ENCODE measurements at regions not wholly inside any gene's neighbourhood (a gene's known extent, or its start where the extent isn't known, plus 50 kb on each side); places are given as distances from the start of the nearest gene placed in this dataset.
"Not testable (repeated sequence)": the region's sequence is repeated elsewhere in the genome, so short reads cannot be mapped to it uniquely, and the experiment has no call there.

DNA sequence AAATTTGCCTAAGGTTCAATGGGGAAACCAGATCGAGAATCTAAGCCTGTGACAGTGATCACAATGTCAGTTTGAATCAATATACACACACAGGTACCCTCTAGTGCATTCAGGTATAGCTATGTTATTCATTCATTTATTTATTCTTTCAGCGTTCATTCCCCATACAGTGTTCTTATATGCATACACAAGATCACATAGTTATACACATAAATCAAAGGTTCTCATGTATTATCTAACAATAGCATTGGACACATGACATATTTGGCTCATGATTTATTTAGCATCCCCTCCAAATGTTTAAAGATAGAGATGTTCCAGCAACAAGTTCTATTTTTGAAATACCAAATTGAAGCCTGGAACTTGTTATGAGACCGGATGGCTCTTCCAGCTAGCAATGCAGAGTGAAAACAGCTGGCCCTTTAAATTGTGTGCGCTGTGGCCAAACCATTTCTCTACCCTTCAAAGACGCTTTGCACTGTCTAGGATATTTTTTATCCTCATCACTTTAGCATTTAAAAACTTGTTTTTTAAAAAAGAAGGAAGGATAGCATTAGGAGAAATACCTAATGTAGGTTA lies 131.0 kb downstream of the ATXN3L start (continued):
- TF ChIP-seq, protein P1, sequence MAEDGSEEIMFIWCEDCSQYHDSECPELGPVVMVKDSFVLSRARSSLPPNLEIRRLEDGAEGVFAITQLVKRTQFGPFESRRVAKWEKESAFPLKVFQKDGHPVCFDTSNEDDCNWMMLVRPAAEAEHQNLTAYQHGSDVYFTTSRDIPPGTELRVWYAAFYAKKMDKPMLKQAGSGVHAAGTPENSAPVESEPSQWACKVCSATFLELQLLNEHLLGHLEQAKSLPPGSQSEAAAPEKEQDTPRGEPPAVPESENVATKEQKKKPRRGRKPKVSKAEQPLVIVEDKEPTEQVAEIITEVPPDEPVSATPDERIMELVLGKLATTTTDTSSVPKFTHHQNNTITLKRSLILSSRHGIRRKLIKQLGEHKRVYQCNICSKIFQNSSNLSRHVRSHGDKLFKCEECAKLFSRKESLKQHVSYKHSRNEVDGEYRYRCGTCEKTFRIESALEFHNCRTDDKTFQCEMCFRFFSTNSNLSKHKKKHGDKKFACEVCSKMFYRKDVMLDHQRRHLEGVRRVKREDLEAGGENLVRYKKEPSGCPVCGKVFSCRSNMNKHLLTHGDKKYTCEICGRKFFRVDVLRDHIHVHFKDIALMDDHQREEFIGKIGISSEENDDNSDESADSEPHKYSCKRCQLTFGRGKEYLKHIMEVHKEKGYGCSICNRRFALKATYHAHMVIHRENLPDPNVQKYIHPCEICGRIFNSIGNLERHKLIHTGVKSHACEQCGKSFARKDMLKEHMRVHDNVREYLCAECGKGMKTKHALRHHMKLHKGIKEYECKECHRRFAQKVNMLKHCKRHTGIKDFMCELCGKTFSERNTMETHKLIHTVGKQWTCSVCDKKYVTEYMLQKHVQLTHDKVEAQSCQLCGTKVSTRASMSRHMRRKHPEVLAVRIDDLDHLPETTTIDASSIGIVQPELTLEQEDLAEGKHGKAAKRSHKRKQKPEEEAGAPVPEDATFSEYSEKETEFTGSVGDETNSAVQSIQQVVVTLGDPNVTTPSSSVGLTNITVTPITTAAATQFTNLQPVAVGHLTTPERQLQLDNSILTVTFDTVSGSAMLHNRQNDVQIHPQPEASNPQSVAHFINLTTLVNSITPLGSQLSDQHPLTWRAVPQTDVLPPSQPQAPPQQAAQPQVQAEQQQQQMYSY (CRISPR knock-in tag; IDR thresholded peaks at IDR 0.05): no peak
- no peak for TF ChIP-seq FOXP1 (CRISPR knock-in tag; IDR thresholded peaks at IDR 0.05; ENCODE audit: borderline replicate concordance)

DNA sequence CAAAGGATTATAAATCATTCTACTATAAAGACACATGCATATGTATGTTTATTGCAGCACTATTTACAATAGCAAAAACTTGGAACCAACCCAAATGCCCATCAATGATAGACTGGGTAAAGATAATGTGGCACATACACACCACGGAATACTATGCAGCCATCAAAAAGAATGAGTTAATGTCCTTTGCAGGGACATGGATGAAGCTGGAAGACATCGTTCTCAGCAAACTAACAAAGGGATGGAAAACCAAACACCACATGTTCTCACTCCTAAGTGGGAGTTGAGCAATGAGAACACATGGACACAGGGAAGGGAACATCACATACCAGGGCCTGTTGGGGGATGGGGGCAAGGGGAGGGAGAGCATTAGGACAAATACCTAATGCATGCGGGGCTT lies 133.2 kb downstream of the ATXN3L start:
- H3K4me1 Mint-ChIP-seq; H3K27ac Mint-ChIP-seq; CTCF ChIA-PET; H3K36me3 Mint-ChIP-seq; H3K27me3 Mint-ChIP-seq (ENCODE audit: low read depth); POLR2A ChIA-PET; H3K9me3 Mint-ChIP-seq; ATAC-seq; DNase-seq (ENCODE audit: low spot score); H3K4me3 Mint-ChIP-seq: not testable (repeated sequence)

GRCh38 chrX:13180807-13181206 lies 136.4 kb upstream of the FAM9C start:
- Mint-ChIP-seq H3K36me3 (no peaks in the 10 kb centered on the region), H3K27me3 (ENCODE audit: low read depth) (no peaks in the 10 kb centered on the region; the same call in none of the 2 replicates), H3K27ac (no peak overlapping the region), H3K4me3 (no peak overlapping the region), H3K4me1 (peaks cover 10% of the 10 kb centered on the region), H3K9me3 (peaks cover 9% of the 10 kb centered on the region)
- DNase-seq (ENCODE audit: low spot score) (no peak), ATAC-seq (no peak)
- ChIA-PET CTCF (no interaction called here), POLR2A (no interaction called here)
- no peak for TF ChIP-seq HMGXB4 (CRISPR knock-in tag; IDR thresholded peaks at IDR 0.05)
- TF ChIP-seq SP1 (CRISPR knock-in tag; conservative IDR thresholded peaks at IDR 0.05): no peak
- TF ChIP-seq ZNF263 (CRISPR knock-in tag; IDR thresholded peaks at IDR 0.05; ENCODE audit: low read depth): no peak
- no peak for TF ChIP-seq RORB (CRISPR knock-in tag; IDR thresholded peaks at IDR 0.05)
- TF ChIP-seq ZNF219 (CRISPR knock-in tag; IDR thresholded peaks at IDR 0.05; ENCODE audit: borderline replicate concordance): no peak
- TF ChIP-seq, protein P2, sequence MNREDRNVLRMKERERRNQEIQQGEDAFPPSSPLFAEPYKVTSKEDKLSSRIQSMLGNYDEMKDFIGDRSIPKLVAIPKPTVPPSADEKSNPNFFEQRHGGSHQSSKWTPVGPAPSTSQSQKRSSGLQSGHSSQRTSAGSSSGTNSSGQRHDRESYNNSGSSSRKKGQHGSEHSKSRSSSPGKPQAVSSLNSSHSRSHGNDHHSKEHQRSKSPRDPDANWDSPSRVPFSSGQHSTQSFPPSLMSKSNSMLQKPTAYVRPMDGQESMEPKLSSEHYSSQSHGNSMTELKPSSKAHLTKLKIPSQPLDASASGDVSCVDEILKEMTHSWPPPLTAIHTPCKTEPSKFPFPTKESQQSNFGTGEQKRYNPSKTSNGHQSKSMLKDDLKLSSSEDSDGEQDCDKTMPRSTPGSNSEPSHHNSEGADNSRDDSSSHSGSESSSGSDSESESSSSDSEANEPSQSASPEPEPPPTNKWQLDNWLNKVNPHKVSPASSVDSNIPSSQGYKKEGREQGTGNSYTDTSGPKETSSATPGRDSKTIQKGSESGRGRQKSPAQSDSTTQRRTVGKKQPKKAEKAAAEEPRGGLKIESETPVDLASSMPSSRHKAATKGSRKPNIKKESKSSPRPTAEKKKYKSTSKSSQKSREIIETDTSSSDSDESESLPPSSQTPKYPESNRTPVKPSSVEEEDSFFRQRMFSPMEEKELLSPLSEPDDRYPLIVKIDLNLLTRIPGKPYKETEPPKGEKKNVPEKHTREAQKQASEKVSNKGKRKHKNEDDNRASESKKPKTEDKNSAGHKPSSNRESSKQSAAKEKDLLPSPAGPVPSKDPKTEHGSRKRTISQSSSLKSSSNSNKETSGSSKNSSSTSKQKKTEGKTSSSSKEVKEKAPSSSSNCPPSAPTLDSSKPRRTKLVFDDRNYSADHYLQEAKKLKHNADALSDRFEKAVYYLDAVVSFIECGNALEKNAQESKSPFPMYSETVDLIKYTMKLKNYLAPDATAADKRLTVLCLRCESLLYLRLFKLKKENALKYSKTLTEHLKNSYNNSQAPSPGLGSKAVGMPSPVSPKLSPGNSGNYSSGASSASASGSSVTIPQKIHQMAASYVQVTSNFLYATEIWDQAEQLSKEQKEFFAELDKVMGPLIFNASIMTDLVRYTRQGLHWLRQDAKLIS (CRISPR knock-in tag; IDR thresholded peaks at IDR 0.05; ENCODE audit: borderline replicate concordance): no peak
- TF ChIP-seq, protein P3, sequence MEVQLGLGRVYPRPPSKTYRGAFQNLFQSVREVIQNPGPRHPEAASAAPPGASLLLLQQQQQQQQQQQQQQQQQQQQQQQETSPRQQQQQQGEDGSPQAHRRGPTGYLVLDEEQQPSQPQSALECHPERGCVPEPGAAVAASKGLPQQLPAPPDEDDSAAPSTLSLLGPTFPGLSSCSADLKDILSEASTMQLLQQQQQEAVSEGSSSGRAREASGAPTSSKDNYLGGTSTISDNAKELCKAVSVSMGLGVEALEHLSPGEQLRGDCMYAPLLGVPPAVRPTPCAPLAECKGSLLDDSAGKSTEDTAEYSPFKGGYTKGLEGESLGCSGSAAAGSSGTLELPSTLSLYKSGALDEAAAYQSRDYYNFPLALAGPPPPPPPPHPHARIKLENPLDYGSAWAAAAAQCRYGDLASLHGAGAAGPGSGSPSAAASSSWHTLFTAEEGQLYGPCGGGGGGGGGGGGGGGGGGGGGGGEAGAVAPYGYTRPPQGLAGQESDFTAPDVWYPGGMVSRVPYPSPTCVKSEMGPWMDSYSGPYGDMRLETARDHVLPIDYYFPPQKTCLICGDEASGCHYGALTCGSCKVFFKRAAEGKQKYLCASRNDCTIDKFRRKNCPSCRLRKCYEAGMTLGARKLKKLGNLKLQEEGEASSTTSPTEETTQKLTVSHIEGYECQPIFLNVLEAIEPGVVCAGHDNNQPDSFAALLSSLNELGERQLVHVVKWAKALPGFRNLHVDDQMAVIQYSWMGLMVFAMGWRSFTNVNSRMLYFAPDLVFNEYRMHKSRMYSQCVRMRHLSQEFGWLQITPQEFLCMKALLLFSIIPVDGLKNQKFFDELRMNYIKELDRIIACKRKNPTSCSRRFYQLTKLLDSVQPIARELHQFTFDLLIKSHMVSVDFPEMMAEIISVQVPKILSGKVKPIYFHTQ (CRISPR knock-in tag; IDR thresholded peaks at IDR 0.05): no peak
- TF ChIP-seq OVOL2 (CRISPR knock-in tag; IDR thresholded peaks at IDR 0.05; ENCODE audit: borderline replicate concordance): no peak
- TF ChIP-seq, protein P4, sequence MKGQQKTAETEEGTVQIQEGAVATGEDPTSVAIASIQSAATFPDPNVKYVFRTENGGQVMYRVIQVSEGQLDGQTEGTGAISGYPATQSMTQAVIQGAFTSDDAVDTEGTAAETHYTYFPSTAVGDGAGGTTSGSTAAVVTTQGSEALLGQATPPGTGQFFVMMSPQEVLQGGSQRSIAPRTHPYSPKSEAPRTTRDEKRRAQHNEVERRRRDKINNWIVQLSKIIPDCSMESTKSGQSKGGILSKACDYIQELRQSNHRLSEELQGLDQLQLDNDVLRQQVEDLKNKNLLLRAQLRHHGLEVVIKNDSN (CRISPR knock-in tag; IDR thresholded peaks at IDR 0.05): no peak
- TF ChIP-seq ATF1 (CRISPR knock-in tag; IDR thresholded peaks at IDR 0.05): no peak
- TF ChIP-seq ZNF138 (CRISPR knock-in tag; conservative IDR thresholded peaks at IDR 0.05): no peak
- TF ChIP-seq, protein P1 (CRISPR knock-in tag; IDR thresholded peaks at IDR 0.05): no peak
- TF ChIP-seq FOXK1 (CRISPR knock-in tag; IDR thresholded peaks at IDR 0.05): no peak

All from WTC11 (cell line).